Endodermal cell (in vitro differentiated cells): ENCODE measurements at regions not wholly inside any gene's neighbourhood (a gene's known extent, or its start where the extent isn't known, plus 50 kb on each side); places are given as distances from the start of the nearest gene placed in this dataset.

ENCODE experiments used
- DNase-seq: peaks from one replicate; pipeline ENCODE4 v3.0.0-alpha.2; 2017
- H3K27ac ChIP-seq: 2 replicates; pipeline ENCODE4 v1.5.1; 2013; ENCODE audit warnings: mild to moderate bottlenecking, low read depth, low read length, moderate library complexity
- H3K27me3 ChIP-seq: 2 replicates; pipeline ENCODE4 v1.6.1; 2013; ENCODE audit warnings: mild to moderate bottlenecking, low read length, moderate library complexity; ENCODE audit not compliant: insufficient read depth, control insufficient read depth, poor library complexity, severe bottlenecking
- H3K36me3 ChIP-seq: 2 replicates; pipeline ENCODE4 v1.7.0; 2013; ENCODE audit warnings: mild to moderate bottlenecking, low read length, moderate library complexity; ENCODE audit not compliant: control insufficient read depth, insufficient read depth
- H3K4me1 ChIP-seq: one replicate; pipeline ENCODE4 v1.7.0; 2013; ENCODE audit warnings: low read length; ENCODE audit not compliant: control insufficient read depth, insufficient read depth
- H3K4me3 ChIP-seq: 2 replicates; pipeline ENCODE4 v1.5.1; 2013; ENCODE audit warnings: mild to moderate bottlenecking, low read length, moderate library complexity
- H3K9ac ChIP-seq: 2 replicates; pipeline ENCODE4 v1.6.1; 2013; ENCODE audit warnings: mild to moderate bottlenecking, low read length, moderate library complexity; ENCODE audit not compliant: poor library complexity, severe bottlenecking; ENCODE audit errors: extremely low read depth
- H3K9me3 ChIP-seq: 2 replicates; pipeline ENCODE4 v1.6.1; 2013; ENCODE audit warnings: mild to moderate bottlenecking, low read length, moderate library complexity; ENCODE audit not compliant: control insufficient read depth
- H3K27ac Mint-ChIP-seq: 2 replicates; pipeline ENCODE4 v1.8.0; 2020; ENCODE audit warnings: mixed read lengths
- H3K27me3 Mint-ChIP-seq: 2 replicates; pipeline ENCODE4 v1.8.0; 2021; ENCODE audit warnings: mild to moderate bottlenecking, mixed read lengths; ENCODE audit not compliant: insufficient read depth
- H3K36me3 Mint-ChIP-seq: 2 replicates; pipeline ENCODE4 v1.8.0; 2020; ENCODE audit warnings: low read depth, mixed read lengths
- H3K4me1 Mint-ChIP-seq: 2 replicates; pipeline ENCODE4 v1.8.0; 2020; ENCODE audit warnings: mixed read lengths
- H3K4me3 Mint-ChIP-seq: 2 replicates; pipeline ENCODE4 v1.8.0; 2020; ENCODE audit warnings: mild to moderate bottlenecking, moderate library complexity, mixed read lengths
- H3K9me3 Mint-ChIP-seq: 2 replicates; pipeline ENCODE4 v1.8.0; 2020; ENCODE audit warnings: mild to moderate bottlenecking, mixed read lengths
- WGBS, 2 experiments: methylation state at CpG; one replicate each; pipeline versions ENCODE4 v1.1.5 to v1.1.7; 2013; ENCODE audit warnings: missing lambda C conversion rate in 2 of 2, mixed read lengths in 1 of 2; ENCODE audit not compliant: insufficient coverage in 1 of 2, insufficient read length in 1 of 2; 5-methylcytosine and 5-hydroxymethylcytosine counted together
- TF ChIP-seq, protein P1 (sequence below): fragments of 200-600 bp; sonication (generic); conservative IDR thresholded peaks from 2 replicates; pipeline ENCODE4 v1.5.0; 2021; ENCODE audit warnings: antibody characterized with exemption, mild to moderate bottlenecking

GRCh38 chr12:74732826-74733225 is 195.2 kb downstream of the ATXN7L3B start:
- H3K4me3 ChIP-seq = no peak overlapping the region
- no peaks in the 10 kb centered on the region for H3K36me3 ChIP-seq
- WGBS, 2 experiments = 89 to 92% methylated on average over 5 of the region's 5 CpGs
- no peak overlapping the region for H3K27ac ChIP-seq
- H3K4me1 ChIP-seq = no peaks in the 10 kb centered on the region
- TF ChIP-seq, protein P1, sequence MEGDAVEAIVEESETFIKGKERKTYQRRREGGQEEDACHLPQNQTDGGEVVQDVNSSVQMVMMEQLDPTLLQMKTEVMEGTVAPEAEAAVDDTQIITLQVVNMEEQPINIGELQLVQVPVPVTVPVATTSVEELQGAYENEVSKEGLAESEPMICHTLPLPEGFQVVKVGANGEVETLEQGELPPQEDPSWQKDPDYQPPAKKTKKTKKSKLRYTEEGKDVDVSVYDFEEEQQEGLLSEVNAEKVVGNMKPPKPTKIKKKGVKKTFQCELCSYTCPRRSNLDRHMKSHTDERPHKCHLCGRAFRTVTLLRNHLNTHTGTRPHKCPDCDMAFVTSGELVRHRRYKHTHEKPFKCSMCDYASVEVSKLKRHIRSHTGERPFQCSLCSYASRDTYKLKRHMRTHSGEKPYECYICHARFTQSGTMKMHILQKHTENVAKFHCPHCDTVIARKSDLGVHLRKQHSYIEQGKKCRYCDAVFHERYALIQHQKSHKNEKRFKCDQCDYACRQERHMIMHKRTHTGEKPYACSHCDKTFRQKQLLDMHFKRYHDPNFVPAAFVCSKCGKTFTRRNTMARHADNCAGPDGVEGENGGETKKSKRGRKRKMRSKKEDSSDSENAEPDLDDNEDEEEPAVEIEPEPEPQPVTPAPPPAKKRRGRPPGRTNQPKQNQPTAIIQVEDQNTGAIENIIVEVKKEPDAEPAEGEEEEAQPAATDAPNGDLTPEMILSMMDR = no peak
- H3K27me3 ChIP-seq = no peaks in the 10 kb centered on the region
- no peaks in the 10 kb centered on the region for H3K4me1 Mint-ChIP-seq
- H3K36me3 Mint-ChIP-seq = no peaks in the 10 kb centered on the region
- H3K9ac ChIP-seq = no peak overlapping the region
- H3K9me3 Mint-ChIP-seq = no peaks in the 10 kb centered on the region
- H3K9me3 ChIP-seq = no peaks in the 10 kb centered on the region
- no peak overlapping the region for H3K27ac Mint-ChIP-seq
- peak; percentile 45 for DNase-seq
- no peaks in the 10 kb centered on the region for H3K27me3 Mint-ChIP-seq
- no peak overlapping the region for H3K4me3 Mint-ChIP-seq

DNA sequence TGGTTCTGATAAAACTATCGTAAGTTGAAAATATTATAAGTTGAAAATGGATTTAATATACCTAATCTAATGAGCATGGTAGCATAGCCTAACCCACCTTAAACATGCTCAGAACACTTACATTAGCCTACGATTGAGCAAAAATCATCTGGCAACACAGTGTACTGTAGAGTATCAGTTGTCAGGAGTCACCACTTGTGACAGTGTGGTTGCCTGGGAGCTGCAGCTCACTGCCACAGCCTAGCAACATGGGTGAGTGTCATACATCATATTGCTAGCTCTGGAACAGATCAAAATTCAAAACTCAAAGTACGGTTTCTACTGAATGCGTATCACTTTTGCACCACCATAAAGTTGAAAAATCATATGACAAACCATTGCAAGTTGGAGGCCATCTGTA is 203.5 kb downstream of the ATXN7L3B start:
- Histone ChIP-seq H3K9ac (no peak overlapping the region), H3K27me3 (no peaks in the 10 kb centered on the region), H3K27ac (no peak overlapping the region), H3K36me3 (no peaks in the 10 kb centered on the region), H3K4me3 (no peak overlapping the region), H3K9me3 (no peaks in the 10 kb centered on the region), H3K4me1 (no peaks in the 10 kb centered on the region)
- 90 to 95% methylated on average over 3 to 4 of the region's 4 CpGs for WGBS, 2 experiments
- Mint-ChIP-seq H3K27ac (no peak overlapping the region), H3K4me3 (no peak overlapping the region), H3K27me3 (no peaks in the 10 kb centered on the region), H3K36me3 (no peaks in the 10 kb centered on the region), H3K9me3 (no peaks in the 10 kb centered on the region), H3K4me1 (no peaks in the 10 kb centered on the region)
- DNase-seq = no peak
- TF ChIP-seq, protein P1 = no peak

- Mint-ChIP-seq H3K36me3 (no peaks in the 10 kb centered on the region), H3K27ac (no peak overlapping the region), H3K4me1 (no peaks in the 10 kb centered on the region), H3K27me3 (no peaks in the 10 kb centered on the region), H3K9me3 (peaks cover 3% of the 10 kb centered on the region), H3K4me3 (no peak overlapping the region)
- H3K9me3 ChIP-seq = no peaks in the 10 kb centered on the region
- H3K36me3 ChIP-seq = no peaks in the 10 kb centered on the region
- no peak for DNase-seq
- no peak overlapping the region for H3K9ac ChIP-seq
- no peak overlapping the region for H3K27ac ChIP-seq
- TF ChIP-seq, protein P1 = peak; percentile 56
- H3K27me3 ChIP-seq = no peaks in the 10 kb centered on the region
- no peak overlapping the region for H3K4me3 ChIP-seq
- H3K4me1 ChIP-seq = no peaks in the 10 kb centered on the region
Measured at GRCh38 chr12:74747305-74747704, 209.7 kb downstream of the ATXN7L3B start.
